ENCODE measurements at regions not wholly inside any gene's neighbourhood (a gene's known extent, or its start where the extent isn't known, plus 50 kb on each side); places are given as distances from the start of the nearest gene placed in this dataset.
A peak's percentile ranks its signal among the peaks of the same experiment; 100 is the strongest.

- H2AFZ ChIP-seq (ENCODE audit: low read length), result no peak overlapping the region
- H3K4me2 ChIP-seq (ENCODE audit: low read length), result no peak overlapping the region
- no peak for TF ChIP-seq EZH2phosphoT487 (IDR thresholded peaks at IDR 0.05; ENCODE audit: borderline replicate concordance, low read depth, low read length)
- TF ChIP-seq, protein P1, sequence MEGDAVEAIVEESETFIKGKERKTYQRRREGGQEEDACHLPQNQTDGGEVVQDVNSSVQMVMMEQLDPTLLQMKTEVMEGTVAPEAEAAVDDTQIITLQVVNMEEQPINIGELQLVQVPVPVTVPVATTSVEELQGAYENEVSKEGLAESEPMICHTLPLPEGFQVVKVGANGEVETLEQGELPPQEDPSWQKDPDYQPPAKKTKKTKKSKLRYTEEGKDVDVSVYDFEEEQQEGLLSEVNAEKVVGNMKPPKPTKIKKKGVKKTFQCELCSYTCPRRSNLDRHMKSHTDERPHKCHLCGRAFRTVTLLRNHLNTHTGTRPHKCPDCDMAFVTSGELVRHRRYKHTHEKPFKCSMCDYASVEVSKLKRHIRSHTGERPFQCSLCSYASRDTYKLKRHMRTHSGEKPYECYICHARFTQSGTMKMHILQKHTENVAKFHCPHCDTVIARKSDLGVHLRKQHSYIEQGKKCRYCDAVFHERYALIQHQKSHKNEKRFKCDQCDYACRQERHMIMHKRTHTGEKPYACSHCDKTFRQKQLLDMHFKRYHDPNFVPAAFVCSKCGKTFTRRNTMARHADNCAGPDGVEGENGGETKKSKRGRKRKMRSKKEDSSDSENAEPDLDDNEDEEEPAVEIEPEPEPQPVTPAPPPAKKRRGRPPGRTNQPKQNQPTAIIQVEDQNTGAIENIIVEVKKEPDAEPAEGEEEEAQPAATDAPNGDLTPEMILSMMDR (conservative IDR thresholded peaks at IDR 0.05; ENCODE audit: low read length), result no peak
- peak; percentile 17 for DNase-seq (ENCODE audit: low spot score)
- no peak overlapping the region for H3K4me3 ChIP-seq (ENCODE audit: low read depth, low read length, poor library complexity, severe bottlenecking)
- POLR2A ChIA-PET, result interaction anchor here (0.7 kb wide), 1 partner anchor 55 kb away, joined by 4 read pairs; no protein-coding TSS in a partner anchor
- CTCF ChIA-PET (ENCODE audit: unreplicated experiment), result no interaction called here
- H3K36me3 ChIP-seq (ENCODE audit: insufficient read depth, low read length), result peaks cover 3% of the 10 kb centered on the region; the same call in 1 of the 2 replicates
- peaks cover 38% of the 10 kb centered on the region for H3K9me3 ChIP-seq (ENCODE audit: low read length)
- no peaks in the 10 kb centered on the region for H4K20me1 ChIP-seq (ENCODE audit: insufficient read depth, low read length)
- peaks cover 3% of the 10 kb centered on the region for H3K4me1 ChIP-seq (ENCODE audit: insufficient read depth, low read length, poor library complexity, severe bottlenecking)
- H3K79me2 ChIP-seq (ENCODE audit: insufficient read depth, low read depth, low read length), result no peaks in the 10 kb centered on the region
- no TSS peak for BruUV-seq (replicated peaks)
- no peaks in the 10 kb centered on the region for H3K9me2 ChIP-seq (ENCODE audit: insufficient read depth, low read length)
- intact Hi-C loops (cut with micrococcal nuclease; ENCODE audit: unreplicated experiment), result no loop called here
- no peak overlapping the region for H3K27ac ChIP-seq (ENCODE audit: low read depth, low read length, poor library complexity, severe bottlenecking)
Observed at GRCh38 chr5:124154714-124155113, 591.7 kb downstream of the ZNF608 start.

DNA sequence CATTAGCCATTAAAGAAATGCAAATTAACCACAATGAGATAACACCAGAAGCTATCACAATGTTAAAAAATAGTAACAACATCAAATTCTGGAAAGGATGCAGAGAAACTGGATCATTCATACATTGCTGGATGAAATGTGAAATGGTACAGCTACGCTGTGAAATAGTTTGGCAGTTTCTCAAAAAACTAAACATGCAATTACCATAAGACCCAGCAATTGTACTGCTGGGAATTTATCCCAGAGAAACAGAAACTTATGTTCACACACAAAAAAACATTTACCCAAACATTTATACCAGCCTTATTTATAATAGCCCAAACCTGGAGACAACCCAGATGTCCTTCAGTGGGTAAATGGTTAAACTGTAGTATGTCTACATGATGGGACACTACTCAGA, 592.9 kb downstream of the ZNF608 start:
- no peaks in the 10 kb centered on the region for H3K79me2 ChIP-seq (ENCODE audit: insufficient read depth, low read depth, low read length)
- no TSS peak for BruUV-seq (replicated peaks)
- H2AFZ ChIP-seq (ENCODE audit: low read length), result no peak overlapping the region
- H3K4me2 ChIP-seq (ENCODE audit: low read length), result no peak overlapping the region
- no peak overlapping the region for H3K27ac ChIP-seq (ENCODE audit: low read depth, low read length, poor library complexity, severe bottlenecking)
- H3K4me1 ChIP-seq (ENCODE audit: insufficient read depth, low read length, poor library complexity, severe bottlenecking), result peaks cover 3% of the 10 kb centered on the region
- intact Hi-C loops (cut with micrococcal nuclease; ENCODE audit: unreplicated experiment), result no loop called here
- CTCF ChIA-PET (ENCODE audit: unreplicated experiment), result no interaction called here
- peaks cover 38% of the 10 kb centered on the region for H3K9me3 ChIP-seq (ENCODE audit: low read length)
- POLR2A ChIA-PET, result no interaction called here
- peaks cover 3% of the 10 kb centered on the region; the same call in 1 of the 2 replicates for H3K36me3 ChIP-seq (ENCODE audit: insufficient read depth, low read length)
- no peaks in the 10 kb centered on the region for H4K20me1 ChIP-seq (ENCODE audit: insufficient read depth, low read length)
- no peak for TF ChIP-seq EZH2phosphoT487 (IDR thresholded peaks at IDR 0.05; ENCODE audit: borderline replicate concordance, low read depth, low read length)
- TF ChIP-seq, protein P1 (conservative IDR thresholded peaks at IDR 0.05; ENCODE audit: low read length), result no peak
- H3K9me2 ChIP-seq (ENCODE audit: insufficient read depth, low read length), result no peaks in the 10 kb centered on the region
- no peak for DNase-seq (ENCODE audit: low spot score)
- no peak overlapping the region for H3K4me3 ChIP-seq (ENCODE audit: low read depth, low read length, poor library complexity, severe bottlenecking)

GRCh38 chr5:124148574-124148973, 597.9 kb downstream of the ZNF608 start:
- H3K27ac ChIP-seq (ENCODE audit: low read depth, low read length, poor library complexity, severe bottlenecking), result no peak overlapping the region
- H3K9me3 ChIP-seq (ENCODE audit: low read length), result peaks cover 6% of the 10 kb centered on the region
- H2AFZ ChIP-seq (ENCODE audit: low read length), result no peak overlapping the region
- POLR2A ChIA-PET, result interaction anchor here (1.1 to 1.4 kb wide), 2 partner anchors 81 to 116 kb away, joined by 3 read pairs; no protein-coding TSS in a partner anchor
- no peak for DNase-seq (ENCODE audit: low spot score)
- no peaks in the 10 kb centered on the region for H3K4me1 ChIP-seq (ENCODE audit: insufficient read depth, low read length, poor library complexity, severe bottlenecking)
- H3K4me2 ChIP-seq (ENCODE audit: low read length), result no peak overlapping the region
- no peak overlapping the region for H3K4me3 ChIP-seq (ENCODE audit: low read depth, low read length, poor library complexity, severe bottlenecking)
- no peaks in the 10 kb centered on the region for H3K9me2 ChIP-seq (ENCODE audit: insufficient read depth, low read length)
- CTCF ChIA-PET (ENCODE audit: unreplicated experiment), result no interaction called here
- H4K20me1 ChIP-seq (ENCODE audit: insufficient read depth, low read length), result no peaks in the 10 kb centered on the region
- no peaks in the 10 kb centered on the region for H3K36me3 ChIP-seq (ENCODE audit: insufficient read depth, low read length)
- TF ChIP-seq EZH2phosphoT487 (IDR thresholded peaks at IDR 0.05; ENCODE audit: borderline replicate concordance, low read depth, low read length), result no peak
- TF ChIP-seq, protein P1 (conservative IDR thresholded peaks at IDR 0.05; ENCODE audit: low read length), result no peak
- intact Hi-C loops (cut with micrococcal nuclease; ENCODE audit: unreplicated experiment), result no loop called here
- BruUV-seq (replicated peaks), result no TSS peak
- no peaks in the 10 kb centered on the region for H3K79me2 ChIP-seq (ENCODE audit: insufficient read depth, low read depth, low read length)
